ENCODE measurements at regions not wholly inside any gene's neighbourhood (a gene's known extent, or its start where the extent isn't known, plus 50 kb on each side); places are given as distances from the start of the nearest gene placed in this dataset.

GRCh38 chr13:22032905-22033304 lies 362.0 kb downstream of the FGF9 start:
- H3K27ac ChIP-seq, result no peak overlapping the region
- no peak for TF ChIP-seq CTCF (conservative IDR thresholded peaks at IDR 0.05)

GRCh38 chr13:22039961-22040360 lies 369.1 kb downstream of the FGF9 start:
- no peak overlapping the region for H3K27ac ChIP-seq
- TF ChIP-seq CTCF (conservative IDR thresholded peaks at IDR 0.05), result no peak

- H3K27ac ChIP-seq, result no peak overlapping the region
- TF ChIP-seq CTCF (conservative IDR thresholded peaks at IDR 0.05), result no peak
These were observed 370.0 kb downstream of the FGF9 start for GRCh38 chr13:22040810-22041364.

- no peak overlapping the region for H3K27ac ChIP-seq
- TF ChIP-seq CTCF (conservative IDR thresholded peaks at IDR 0.05), result no peak
These were observed 370.9 kb downstream of the FGF9 start for GRCh38 chr13:22041741-22042140.

GRCh38 chr13:22047082-22047784 lies 376.4 kb downstream of the FGF9 start:
- TF ChIP-seq CTCF (conservative IDR thresholded peaks at IDR 0.05), result no peak
- no peak overlapping the region for H3K27ac ChIP-seq

- no peak overlapping the region for H3K27ac ChIP-seq
- TF ChIP-seq CTCF (conservative IDR thresholded peaks at IDR 0.05), result no peak
These were observed 376.9 kb downstream of the FGF9 start for GRCh38 chr13:22047785-22048104.

- H3K27ac ChIP-seq, result no peak overlapping the region
- TF ChIP-seq CTCF (conservative IDR thresholded peaks at IDR 0.05), result no peak
These were observed 378.5 kb downstream of the FGF9 start for GRCh38 chr13:22049384-22049783.
